ENCODE measurements at regions not wholly inside any gene's neighbourhood (a gene's known extent, or its start where the extent isn't known, plus 50 kb on each side); places are given as distances from the start of the nearest gene placed in this dataset.

- TF ChIP-seq ZBED1 (IDR thresholded peaks at IDR 0.05; ENCODE audit: borderline replicate concordance), result no peak
- Histone ChIP-seq H3K4me1 (ENCODE audit: control insufficient read depth, insufficient read depth, low read length) (no peaks in the 10 kb centered on the region), H3K4me2 (ENCODE audit: control insufficient read depth, insufficient read depth) (no peak overlapping the region), H4K20me1 (ENCODE audit: control insufficient read depth, insufficient read depth) (no peaks in the 10 kb centered on the region), H3K9ac (ENCODE audit: control insufficient read depth, insufficient read depth, low read length) (no peak overlapping the region), H3K36me3 (ENCODE audit: control insufficient read depth in 2 of 2, insufficient read depth in 2 of 2, low read length in 1 of 2) (no peaks in the 10 kb centered on the region), H3K4me3 (no peak overlapping the region), H3K27ac (ENCODE audit: control insufficient read depth, insufficient read depth) (no peak overlapping the region), H3K79me2 (ENCODE audit: control insufficient read depth, insufficient read depth, low read length) (no peaks in the 10 kb centered on the region), H3K27me3 (replicated peaks in 1 of 2; ENCODE audit: control insufficient read depth in 2 of 2, insufficient read depth in 2 of 2, low read length in 1 of 2) (no peaks in the 10 kb centered on the region; a peak in 1 of 4 replicates), H3K9me3 (replicated peaks; ENCODE audit: control insufficient read depth, insufficient read depth, low read length) (no peaks in the 10 kb centered on the region; the same call in 2 of the 3 replicates), H2AFZ (ENCODE audit: control insufficient read depth, low read depth, low read length) (no peak overlapping the region)
- BruUV-seq (replicated peaks), result no TSS peak
- ATAC-seq (no peak), DNase-seq (ENCODE audit: low read depth, low spot score) (no peak), FAIRE-seq (no peak)
- WGBS (ENCODE audit: insufficient coverage, insufficient replicate concordance, low lambda C conversion rate, missing lambda C conversion rate), result 38% methylated on average over 4 of the region's 4 CpGs
- in situ Hi-C loops (cut with MboI), result no loop called here
- ChIA-PET CTCF (interaction anchor here (1.0 kb wide), 1 partner anchor 31 kb away, joined by 3 read pairs; no protein-coding TSS in a partner anchor), RAD21 (ENCODE audit: unreplicated experiment) (no interaction called here), POLR2A (no interaction called here), SMC1A (ENCODE audit: uncharacterized antibody, unreplicated experiment) (interaction anchor here (0.8 kb wide), 1 partner anchor 77 kb away, joined by 3 read pairs; no protein-coding TSS in a partner anchor)
- intact Hi-C loops (cut with micrococcal nuclease; ENCODE audit: unreplicated experiment), result no loop called here
Observed at GRCh38 chr9:87801013-87801412, 75.1 kb downstream of the CTSL start.

DNA sequence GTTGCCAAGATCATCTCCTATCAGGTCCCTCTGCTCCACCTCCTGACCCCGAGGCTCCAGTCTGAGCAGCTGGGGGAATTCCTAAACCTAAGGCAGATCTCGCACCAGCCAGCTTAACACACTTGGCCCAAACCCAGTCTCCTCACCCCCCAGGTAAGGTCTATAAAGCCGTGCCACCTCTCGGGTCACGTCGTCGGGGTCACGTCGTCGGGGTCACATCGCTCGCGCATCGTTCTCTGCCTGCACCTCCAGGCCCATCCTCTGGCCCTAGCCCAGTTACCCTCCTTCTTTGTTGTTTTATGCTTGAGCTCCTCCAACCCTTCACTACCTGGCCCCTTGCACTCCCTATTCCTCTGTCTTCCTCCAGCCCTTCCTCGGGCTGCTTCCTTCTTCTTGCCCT, 77.2 kb downstream of the CTSL start:
- H3K27me3 ChIP-seq (replicated peaks in 1 of 2; ENCODE audit: control insufficient read depth in 2 of 2, insufficient read depth in 2 of 2, low read length in 1 of 2), result no peaks in the 10 kb centered on the region; a peak in 1 of 4 replicates
- H3K79me2 ChIP-seq (ENCODE audit: control insufficient read depth, insufficient read depth, low read length), result no peaks in the 10 kb centered on the region
- H3K4me3 ChIP-seq, result no peak overlapping the region
- no TSS peak for BruUV-seq (replicated peaks)
- no peaks in the 10 kb centered on the region for H3K36me3 ChIP-seq (ENCODE audit: control insufficient read depth in 2 of 2, insufficient read depth in 2 of 2, low read length in 1 of 2)
- intact Hi-C loops (cut with micrococcal nuclease; ENCODE audit: unreplicated experiment) (no loop called here), in situ Hi-C loops (cut with MboI) (no loop called here)
- ChIA-PET CTCF (no interaction called here), POLR2A (no interaction called here), SMC1A (ENCODE audit: uncharacterized antibody, unreplicated experiment) (no interaction called here), RAD21 (ENCODE audit: unreplicated experiment) (no interaction called here)
- H4K20me1 ChIP-seq (ENCODE audit: control insufficient read depth, insufficient read depth), result no peaks in the 10 kb centered on the region
- H3K4me2 ChIP-seq (ENCODE audit: control insufficient read depth, insufficient read depth), result no peak overlapping the region
- 59% methylated on average over 15 of the region's 15 CpGs for WGBS (ENCODE audit: insufficient coverage, insufficient replicate concordance, low lambda C conversion rate, missing lambda C conversion rate)
- FAIRE-seq, result no peak
- no peak for DNase-seq (ENCODE audit: low read depth, low spot score)
- no peak overlapping the region for H2AFZ ChIP-seq (ENCODE audit: control insufficient read depth, low read depth, low read length)
- H3K9ac ChIP-seq (ENCODE audit: control insufficient read depth, insufficient read depth, low read length), result no peak overlapping the region
- TF ChIP-seq RELA (IDR thresholded peaks at IDR 0.05; ENCODE audit: borderline replicate concordance, partially characterized antibody) (no peak), POU2F2 (IDR thresholded peaks at IDR 0.05; ENCODE audit: borderline replicate concordance, low read depth, low read length) (no peak)
- no peaks in the 10 kb centered on the region for H3K4me1 ChIP-seq (ENCODE audit: control insufficient read depth, insufficient read depth, low read length)
- H3K27ac ChIP-seq (ENCODE audit: control insufficient read depth, insufficient read depth), result no peak overlapping the region
- H3K9me3 ChIP-seq (replicated peaks; ENCODE audit: control insufficient read depth, insufficient read depth, low read length), result no peaks in the 10 kb centered on the region
- ATAC-seq, result no peak
